HG03159 (cell line): ENCODE measurements at regions not wholly inside any gene's neighbourhood (a gene's known extent, or its start where the extent isn't known, plus 50 kb on each side); places are given as distances from the start of the nearest gene placed in this dataset.
A peak's percentile ranks its signal among the peaks of the same experiment; 100 is the strongest.
"Not testable (repeated sequence)": the region's sequence is repeated elsewhere in the genome, so short reads cannot be mapped to it uniquely, and the experiment has no call there.

Source experiments
- ATAC-seq: cut with Tn5 transposase; IDR thresholded peaks from one replicate; pipeline ENCODE4 v1.9.1; 2021; ENCODE audit warnings: mild to moderate bottlenecking, moderate library complexity; ENCODE audit not compliant: unreplicated experiment

DNA sequence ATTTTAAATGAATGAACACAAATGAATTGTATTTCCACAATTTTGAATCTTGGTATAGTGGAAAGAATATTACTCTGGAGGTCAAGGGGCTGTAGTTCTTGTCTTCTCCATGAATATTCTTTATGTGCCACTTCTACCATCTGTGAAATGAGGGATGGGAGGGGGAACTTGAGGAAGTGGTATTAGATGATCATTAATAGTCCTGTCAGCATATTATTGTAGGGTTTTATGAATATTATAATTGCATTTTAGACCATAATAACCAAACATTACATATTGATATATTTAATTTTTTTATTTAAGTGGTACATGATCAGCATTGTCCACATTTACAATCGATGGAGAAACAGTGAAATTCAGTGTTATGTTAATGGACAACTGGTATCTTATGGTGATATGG is 205.8 kb downstream of the CCDC74A start:
- ATAC-seq = not testable (repeated sequence)

GRCh38 chr2:131736406-131736805 is 208.7 kb downstream of the CCDC74A start:
- peak; percentile 100 for ATAC-seq

GRCh38 chr2:131738533-131738932 is 210.8 kb downstream of the CCDC74A start:
- ATAC-seq = not testable (repeated sequence)

DNA sequence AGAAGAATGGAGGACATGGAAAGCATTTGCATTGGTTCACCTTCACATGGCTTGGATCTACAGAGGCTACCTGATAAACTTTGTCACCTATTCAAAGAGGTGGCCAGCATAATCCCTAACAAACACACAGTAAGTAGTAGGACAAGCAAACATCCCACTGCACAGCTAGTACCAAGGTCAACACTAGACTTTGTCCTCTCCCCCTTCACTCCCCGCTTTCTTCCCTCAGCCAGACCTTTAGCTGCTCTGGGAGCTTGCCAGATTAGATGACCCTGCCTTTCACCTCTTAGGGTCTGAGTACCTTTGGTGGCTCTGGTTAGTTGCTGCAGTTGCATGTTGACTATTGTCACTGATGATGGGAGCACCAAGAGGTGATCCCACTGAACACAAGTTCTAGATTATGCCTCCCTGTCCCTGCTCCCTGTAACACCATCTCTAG is 211.3 kb downstream of the CCDC74A start:
- ATAC-seq = not testable (repeated sequence)

DNA sequence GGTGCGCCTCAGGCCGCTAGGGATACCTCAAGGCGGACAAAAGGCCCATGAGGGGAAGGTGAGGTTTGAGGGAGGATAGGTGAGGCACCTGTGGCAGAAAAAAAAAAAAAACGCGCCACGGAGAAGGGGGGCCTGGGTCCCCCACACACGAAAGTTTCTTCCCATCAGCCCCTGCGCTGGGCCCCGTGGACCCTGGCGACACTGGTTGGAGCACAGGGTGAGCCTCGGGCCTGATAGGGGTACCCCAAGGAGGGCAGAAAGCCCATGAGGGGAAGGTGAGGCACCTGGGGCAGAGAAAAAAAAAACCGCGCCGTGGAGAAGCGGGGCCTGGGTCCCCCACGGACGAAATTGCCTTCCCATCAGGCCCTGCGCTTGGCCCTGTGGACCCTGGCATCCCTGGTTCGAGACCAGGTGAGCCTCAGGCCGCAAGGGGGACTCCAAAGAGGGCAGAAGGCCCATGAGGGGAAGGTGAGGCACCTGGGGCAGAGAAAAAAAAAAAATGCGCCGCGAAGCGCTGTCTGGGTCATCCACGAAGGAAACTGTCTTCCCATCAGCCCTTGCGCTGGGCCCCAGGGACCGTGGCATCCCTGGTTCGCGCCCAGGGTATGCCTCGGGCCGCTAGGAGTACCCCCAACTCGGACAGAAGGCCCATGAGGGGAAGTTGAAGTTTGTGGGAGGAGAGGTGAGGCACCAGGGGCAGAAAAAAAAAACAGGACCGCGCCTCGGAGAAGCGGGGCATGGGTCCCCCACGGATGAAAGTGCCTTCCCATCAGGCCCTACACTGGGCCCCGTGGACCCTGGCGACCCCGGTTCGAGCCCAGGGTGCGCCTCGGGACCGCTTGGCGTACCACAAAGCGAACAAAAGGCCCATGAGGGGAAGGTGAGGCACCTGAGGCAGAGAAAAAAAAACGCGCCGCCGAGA is 226.2 kb downstream of the CCDC74A start:
- ATAC-seq = no peak

- no peak for ATAC-seq
These were observed 227.4 kb downstream of the CCDC74A start for GRCh38 chr2:131754929-131755720.

DNA sequence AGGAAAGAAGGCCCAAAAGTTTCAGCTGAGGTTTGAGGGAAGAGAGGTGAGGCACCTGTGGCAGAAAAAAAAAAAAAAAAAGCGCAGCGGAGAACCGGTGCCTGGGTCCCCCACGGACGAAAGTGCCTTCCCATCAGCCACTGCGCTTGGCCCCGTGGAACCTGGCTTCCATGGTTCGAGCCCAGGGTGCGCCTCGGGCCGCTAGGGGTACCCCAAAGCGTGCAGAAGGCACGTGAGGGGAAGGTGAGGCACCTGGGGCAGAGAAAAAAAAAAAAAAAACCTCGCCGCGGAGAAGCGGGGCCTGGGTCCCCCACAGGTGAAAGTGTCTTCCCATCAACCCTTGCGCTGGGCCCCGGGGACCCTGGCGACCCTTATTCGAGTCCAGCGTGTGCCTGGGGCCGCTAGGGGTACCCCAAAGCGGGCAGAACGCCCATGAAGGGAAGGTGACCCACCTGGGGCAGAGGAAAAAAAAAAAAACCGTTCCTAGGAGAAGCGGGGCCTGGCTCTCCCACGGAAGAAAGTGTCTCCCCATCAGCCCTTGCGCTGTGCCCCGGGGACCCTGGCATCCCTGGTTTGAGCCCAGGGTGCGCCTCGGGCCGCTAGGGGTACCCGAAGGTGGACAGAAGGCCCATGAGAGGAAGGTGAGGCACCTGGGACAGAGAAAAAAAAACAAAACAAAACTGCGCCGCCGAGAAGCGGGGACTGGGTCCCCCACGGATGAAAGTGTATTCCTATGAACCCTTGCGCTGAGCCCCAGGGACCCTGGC is 228.6 kb downstream of the CCDC74A start:
- ATAC-seq = no peak

GRCh38 chr2:131758941-131759340 is 231.3 kb downstream of the CCDC74A start:
- not testable (repeated sequence) for ATAC-seq

DNA sequence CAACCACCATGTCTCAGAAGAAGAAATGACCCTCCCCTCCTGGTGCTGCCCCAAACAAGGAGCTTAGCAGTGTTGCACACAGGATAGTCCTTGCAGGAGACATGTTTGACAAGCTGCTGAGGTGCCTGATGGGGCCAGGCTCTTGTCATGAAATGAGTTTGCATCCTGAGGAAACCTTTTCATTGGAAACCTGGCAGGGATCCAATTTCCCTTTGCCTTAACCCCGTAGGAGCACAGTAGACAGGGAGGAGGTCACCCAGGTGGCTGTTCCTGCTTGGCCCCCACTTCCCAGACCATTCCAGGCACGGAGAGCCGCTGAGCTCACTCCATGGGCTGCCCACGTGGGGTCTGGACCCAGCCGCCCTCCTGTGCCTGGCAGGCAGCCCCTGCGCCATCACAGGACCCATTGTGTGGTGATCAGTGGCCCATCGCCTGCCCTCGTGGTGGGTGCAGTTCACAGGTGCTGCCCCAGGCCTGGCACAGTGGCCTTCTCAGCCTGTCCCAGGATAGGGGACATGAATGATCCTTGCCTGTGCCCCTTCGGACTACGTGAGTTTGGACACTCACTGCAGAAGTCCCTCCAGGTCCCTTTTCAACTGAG is 247.4 kb downstream of the CCDC74A start:
- ATAC-seq = not testable (repeated sequence)

- not testable (repeated sequence) for ATAC-seq
These were observed 248.3 kb downstream of the CCDC74A start for GRCh38 chr2:131775903-131776506.

DNA sequence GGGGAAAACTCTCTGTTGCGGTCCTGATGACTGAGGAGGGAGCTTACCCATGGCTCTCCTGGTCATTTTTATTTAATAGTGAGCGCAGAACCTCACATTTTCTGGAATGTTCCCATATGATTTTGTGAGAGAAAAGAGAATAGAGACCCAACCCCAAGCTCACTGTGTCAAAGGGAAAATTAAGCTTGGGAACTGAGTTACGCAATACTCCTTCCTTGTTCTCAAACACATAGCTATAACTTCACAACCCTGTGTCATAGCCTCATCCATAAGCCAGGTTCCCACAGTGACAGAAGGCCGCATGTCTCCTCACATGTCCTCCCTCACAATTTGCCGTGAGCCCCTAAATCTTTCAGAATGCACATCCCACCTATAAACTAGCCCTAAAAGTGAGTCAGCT is 252.8 kb downstream of the CCDC74A start:
- ATAC-seq = not testable (repeated sequence)

GRCh38 chr2:131801210-131801744 is 273.6 kb downstream of the CCDC74A start:
- ATAC-seq = no peak

DNA sequence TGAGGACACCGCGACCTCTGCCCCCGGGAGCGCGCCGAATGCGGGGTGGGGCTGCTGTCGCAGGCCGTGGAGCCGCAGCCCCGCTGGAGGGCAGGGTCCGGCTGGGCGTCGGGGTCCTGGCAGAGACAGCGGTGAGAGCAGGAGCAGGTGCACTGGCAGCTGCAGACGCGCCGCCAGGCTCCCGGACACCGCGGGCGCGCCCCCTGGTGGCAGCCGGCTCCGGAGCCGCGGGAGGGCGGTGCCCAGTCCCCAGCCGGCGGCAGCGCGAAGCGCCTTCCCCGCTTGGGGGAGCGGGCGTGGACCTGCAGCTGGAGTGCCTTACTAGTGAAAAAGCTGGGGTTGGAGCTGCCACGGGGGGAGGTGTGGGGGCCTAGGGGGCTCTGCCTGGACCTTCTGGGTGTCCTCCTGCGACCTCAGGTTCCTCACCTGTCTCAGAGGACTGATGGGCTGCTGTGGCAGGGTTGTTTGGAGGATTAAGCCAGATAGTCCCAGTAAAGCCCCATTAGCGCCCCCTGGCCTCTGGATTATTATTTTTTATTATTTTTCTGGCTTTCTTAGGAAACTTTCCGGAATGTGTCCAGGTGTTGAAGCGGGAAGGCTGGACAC is 274.2 kb downstream of the CCDC74A start:
- ATAC-seq = peak; percentile 99

DNA sequence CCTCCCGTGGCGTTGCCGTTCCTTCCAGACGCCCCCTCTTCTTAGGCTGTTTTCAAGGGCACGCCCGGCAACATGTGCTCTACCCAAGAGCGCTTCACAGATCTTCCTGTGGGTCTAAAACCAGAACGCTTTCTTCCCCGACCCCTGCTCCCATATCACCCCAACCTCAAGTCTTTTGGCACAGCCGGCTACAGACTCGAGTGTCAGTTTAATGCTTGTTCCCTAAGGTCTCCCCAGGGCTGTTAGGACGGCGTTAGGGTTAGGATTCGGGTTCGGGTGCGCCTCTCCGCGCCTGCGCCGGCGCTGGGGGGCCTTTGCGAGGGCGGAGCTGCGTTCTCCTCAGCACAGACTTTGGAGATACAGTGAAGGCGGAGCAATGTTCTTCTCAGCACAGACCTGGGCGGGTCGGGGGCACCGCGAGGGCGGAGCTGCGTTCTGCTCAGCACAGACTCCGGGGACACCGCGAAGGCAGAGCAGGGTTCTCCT is 274.7 kb downstream of the CCDC74A start:
- not testable (repeated sequence) for ATAC-seq

- not testable (repeated sequence) for ATAC-seq
These were observed 275.5 kb downstream of the CCDC74A start for GRCh38 chr2:131803237-131803636.

- ATAC-seq = not testable (repeated sequence)
These were observed 284.9 kb downstream of the CCDC74A start for GRCh38 chr2:131812605-131813004.

- not testable (repeated sequence) for ATAC-seq
These were observed 285.7 kb downstream of the CCDC74A start for GRCh38 chr2:131813378-131813777.

GRCh38 chr2:131818267-131818973 is 290.7 kb downstream of the CCDC74A start:
- ATAC-seq = not testable (repeated sequence)
